ENCODE measurements at regions not wholly inside any gene's neighbourhood (a gene's known extent, or its start where the extent isn't known, plus 50 kb on each side); places are given as distances from the start of the nearest gene placed in this dataset.

DNA sequence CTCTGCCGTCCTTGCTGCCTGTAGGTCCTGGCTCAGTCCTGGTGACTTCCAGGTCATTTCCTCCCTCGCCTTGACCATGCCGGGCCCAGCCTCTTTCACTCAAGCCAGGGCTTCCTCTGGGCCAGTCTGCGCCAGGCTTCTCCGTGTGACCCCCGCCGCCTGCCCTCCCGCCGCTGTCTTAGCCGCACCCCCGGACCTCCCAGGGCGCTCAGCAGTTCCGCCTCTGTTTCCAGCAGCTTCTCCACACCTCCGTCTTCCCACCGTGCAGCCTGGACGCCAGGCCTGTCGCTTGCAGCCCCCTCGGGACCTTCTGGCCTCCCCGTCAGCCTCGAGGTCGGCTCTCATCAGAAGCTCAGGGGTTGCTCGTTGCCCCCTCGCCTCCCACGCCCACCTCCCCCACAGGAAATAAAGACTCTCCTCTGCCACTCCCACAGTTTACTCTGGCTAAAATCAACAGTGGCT, 123.0 kb upstream of the FZD8 start:
- TF ChIP-seq EP300 (IDR thresholded peaks at IDR 0.05) (no peak), POLR2AphosphoS5 (IDR thresholded peaks at IDR 0.05) (no peak), POLR2A (IDR thresholded peaks at IDR 0.05) (no peak)
- TF ChIP-seq, protein P1, sequence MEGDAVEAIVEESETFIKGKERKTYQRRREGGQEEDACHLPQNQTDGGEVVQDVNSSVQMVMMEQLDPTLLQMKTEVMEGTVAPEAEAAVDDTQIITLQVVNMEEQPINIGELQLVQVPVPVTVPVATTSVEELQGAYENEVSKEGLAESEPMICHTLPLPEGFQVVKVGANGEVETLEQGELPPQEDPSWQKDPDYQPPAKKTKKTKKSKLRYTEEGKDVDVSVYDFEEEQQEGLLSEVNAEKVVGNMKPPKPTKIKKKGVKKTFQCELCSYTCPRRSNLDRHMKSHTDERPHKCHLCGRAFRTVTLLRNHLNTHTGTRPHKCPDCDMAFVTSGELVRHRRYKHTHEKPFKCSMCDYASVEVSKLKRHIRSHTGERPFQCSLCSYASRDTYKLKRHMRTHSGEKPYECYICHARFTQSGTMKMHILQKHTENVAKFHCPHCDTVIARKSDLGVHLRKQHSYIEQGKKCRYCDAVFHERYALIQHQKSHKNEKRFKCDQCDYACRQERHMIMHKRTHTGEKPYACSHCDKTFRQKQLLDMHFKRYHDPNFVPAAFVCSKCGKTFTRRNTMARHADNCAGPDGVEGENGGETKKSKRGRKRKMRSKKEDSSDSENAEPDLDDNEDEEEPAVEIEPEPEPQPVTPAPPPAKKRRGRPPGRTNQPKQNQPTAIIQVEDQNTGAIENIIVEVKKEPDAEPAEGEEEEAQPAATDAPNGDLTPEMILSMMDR (IDR thresholded peaks at IDR 0.05), result no peak

Measured in upper lobe of left lung (tissue), 4 donors.